Ecto neural progenitor cell (in vitro differentiated cells): ENCODE measurements at regions not wholly inside any gene's neighbourhood (a gene's known extent, or its start where the extent isn't known, plus 50 kb on each side); places are given as distances from the start of the nearest gene placed in this dataset.

Experiments
- DNase-seq: peaks from one replicate; pipeline ENCODE4 v3.0.0-alpha.2; 2018; ENCODE audit warnings: low spot score

DNA sequence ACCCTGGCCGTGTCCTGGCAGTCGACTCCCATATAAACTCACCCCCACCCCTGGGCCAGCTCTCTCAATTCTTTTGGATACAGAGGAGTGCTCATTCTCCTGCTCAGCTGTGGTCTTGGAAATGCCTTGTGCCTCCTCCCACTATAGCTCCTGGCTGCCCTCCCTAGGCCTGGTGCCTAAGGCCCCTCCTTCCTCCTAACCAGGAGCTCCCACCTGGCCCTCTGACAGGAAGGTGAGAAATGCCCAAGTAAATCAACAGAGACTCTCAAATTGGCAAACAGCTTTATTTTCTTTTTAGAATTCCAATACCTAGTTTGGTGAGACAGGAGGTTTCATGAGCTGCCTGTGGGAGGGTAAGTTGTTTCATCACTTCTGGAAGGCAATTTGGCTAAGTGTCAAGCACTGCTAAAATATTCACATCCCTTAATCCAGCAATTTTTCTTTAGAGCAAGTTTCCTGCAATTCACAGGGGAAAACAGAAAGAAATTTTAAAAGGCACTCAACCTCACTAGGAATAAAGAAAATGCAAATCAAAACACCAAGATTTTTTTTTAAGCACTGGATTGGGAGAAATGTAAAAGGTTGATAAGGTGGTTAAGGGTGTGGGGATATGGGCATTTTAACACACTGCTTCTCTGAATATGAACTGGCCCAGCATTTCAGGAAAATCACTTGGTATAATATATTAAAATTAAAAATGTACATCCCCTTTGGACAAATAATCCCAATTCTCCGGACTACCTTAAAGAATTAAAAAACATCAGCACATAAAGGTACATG lies 209.7 kb upstream of the ARHGAP20 start:
- DNase-seq = no peak

- DNase-seq = no peak
These were observed 207.1 kb upstream of the ARHGAP20 start for GRCh38 chr11:110919241-110919922.

DNA sequence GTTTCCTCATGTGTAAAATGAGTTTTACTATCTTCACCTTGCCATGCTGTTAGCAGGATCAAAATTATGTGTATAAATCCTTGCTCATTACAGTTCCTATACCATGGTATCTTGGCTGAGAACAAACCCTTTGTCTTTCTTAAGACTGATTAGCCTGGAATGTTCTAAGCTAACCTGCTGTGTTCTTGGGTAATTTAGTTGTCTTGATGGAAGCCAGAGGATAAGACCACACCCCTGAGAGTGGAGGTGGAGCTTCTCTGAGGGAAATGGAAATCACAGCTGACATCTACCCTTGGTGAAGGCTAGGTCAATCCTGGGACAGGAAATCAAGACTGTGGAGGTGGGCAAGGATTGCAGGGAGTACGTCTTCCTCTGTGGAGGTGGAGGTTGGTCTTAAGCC lies 206.1 kb upstream of the ARHGAP20 start:
- no peak for DNase-seq

- no peak for DNase-seq
These were observed 200.2 kb upstream of the ARHGAP20 start for GRCh38 chr11:110912437-110912836.

- DNase-seq = no peak
These were observed 198.1 kb upstream of the ARHGAP20 start for GRCh38 chr11:110910384-110910783.

GRCh38 chr11:110909336-110909735 lies 197.1 kb upstream of the ARHGAP20 start:
- no peak for DNase-seq

GRCh38 chr11:110908401-110909105 lies 196.3 kb upstream of the ARHGAP20 start:
- no peak for DNase-seq

GRCh38 chr11:110907629-110908028 lies 195.4 kb upstream of the ARHGAP20 start:
- no peak for DNase-seq

GRCh38 chr11:110903830-110904229 lies 191.6 kb upstream of the ARHGAP20 start:
- no peak for DNase-seq

DNA sequence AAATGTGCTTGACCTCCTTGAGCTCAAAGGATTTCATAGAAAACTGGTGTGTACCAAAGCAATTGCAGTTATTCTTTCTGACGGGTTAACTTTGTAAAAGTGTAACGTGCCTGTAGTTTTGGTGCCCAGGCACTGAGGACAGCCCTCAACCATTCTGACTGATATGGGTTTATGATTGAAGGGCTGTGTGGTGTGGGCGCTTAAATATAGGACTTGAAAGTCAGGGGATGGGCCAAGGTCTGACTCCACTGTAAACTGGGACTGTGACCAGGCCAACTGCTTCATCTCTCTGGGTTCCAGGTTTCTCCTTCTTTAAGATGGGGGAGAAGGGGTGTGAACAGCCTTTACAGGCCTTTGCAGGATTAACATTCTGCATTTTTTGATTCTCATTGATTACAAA lies 191.1 kb upstream of the ARHGAP20 start:
- DNase-seq = no peak

DNA sequence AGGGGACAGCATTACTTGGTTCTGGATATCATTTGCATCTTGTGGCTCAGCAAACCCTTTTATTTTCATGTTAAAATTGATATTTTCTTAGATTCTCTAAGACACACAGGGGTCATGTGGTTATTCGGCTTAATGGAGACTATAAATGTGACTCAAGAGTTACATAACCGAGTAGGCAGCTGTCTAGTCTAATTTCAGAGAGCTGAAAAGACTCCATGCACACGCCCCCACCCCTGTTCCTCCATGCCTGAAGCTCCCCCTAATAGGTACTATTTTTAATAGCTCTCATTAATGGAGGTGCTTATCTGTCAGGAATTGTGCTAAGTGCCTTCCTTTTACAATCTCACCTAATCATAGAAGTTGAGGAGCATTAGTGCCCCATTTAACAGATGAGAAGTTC lies 189.2 kb upstream of the ARHGAP20 start:
- no peak for DNase-seq

GRCh38 chr11:110900426-110900825 lies 188.2 kb upstream of the ARHGAP20 start:
- no peak for DNase-seq

GRCh38 chr11:110897035-110897434 lies 184.8 kb upstream of the ARHGAP20 start:
- no peak for DNase-seq

GRCh38 chr11:110896358-110896757 lies 184.1 kb upstream of the ARHGAP20 start:
- no peak for DNase-seq

GRCh38 chr11:110894224-110894623 lies 182.0 kb upstream of the ARHGAP20 start:
- no peak for DNase-seq

- no peak for DNase-seq
These were observed 180.6 kb upstream of the ARHGAP20 start for GRCh38 chr11:110892741-110893285.

- DNase-seq = no peak
These were observed 179.2 kb upstream of the ARHGAP20 start for GRCh38 chr11:110891411-110891810.

- DNase-seq = no peak
These were observed 178.8 kb upstream of the ARHGAP20 start for GRCh38 chr11:110890995-110891394.

GRCh38 chr11:110886288-110886970 lies 174.2 kb upstream of the ARHGAP20 start:
- DNase-seq = no peak

DNA sequence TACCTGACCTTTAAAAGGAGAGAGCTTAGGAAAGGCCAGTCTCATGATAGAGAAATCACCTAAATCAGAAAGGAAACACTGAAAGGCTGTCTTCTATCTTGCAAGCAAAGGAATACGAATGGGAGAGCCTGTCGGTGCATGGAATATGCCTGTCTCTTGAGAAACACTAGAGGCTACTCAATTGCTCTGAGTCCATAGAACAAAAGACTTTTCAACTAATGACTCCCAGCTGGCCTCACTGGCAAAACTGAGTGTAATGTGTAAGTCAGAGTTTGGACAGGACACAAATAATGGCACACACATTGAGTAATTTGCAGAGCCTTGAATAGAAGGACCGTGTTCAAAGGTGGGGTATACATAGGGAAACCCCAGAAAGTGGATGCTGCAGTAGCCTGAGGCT lies 171.0 kb upstream of the ARHGAP20 start:
- DNase-seq = no peak

DNA sequence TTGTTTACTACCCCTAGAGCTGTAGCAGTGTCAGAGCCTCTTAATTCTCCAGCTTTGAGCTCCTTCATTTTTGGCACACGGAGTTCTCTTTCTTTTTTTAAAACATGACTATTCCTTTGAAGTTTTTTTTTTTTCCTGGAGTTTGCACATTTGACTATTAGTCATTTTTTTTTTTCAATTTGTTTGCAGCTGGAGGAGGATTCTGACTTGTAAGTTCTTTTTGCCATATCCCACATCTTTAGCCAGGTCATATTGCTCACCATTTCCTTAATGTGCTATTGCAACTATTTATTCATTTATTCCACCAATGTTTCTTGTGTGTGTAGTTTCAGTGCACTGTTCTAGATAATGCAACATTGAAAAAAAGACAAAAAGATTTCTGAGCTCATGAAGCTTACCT lies 166.3 kb upstream of the ARHGAP20 start:
- DNase-seq = no peak

DNA sequence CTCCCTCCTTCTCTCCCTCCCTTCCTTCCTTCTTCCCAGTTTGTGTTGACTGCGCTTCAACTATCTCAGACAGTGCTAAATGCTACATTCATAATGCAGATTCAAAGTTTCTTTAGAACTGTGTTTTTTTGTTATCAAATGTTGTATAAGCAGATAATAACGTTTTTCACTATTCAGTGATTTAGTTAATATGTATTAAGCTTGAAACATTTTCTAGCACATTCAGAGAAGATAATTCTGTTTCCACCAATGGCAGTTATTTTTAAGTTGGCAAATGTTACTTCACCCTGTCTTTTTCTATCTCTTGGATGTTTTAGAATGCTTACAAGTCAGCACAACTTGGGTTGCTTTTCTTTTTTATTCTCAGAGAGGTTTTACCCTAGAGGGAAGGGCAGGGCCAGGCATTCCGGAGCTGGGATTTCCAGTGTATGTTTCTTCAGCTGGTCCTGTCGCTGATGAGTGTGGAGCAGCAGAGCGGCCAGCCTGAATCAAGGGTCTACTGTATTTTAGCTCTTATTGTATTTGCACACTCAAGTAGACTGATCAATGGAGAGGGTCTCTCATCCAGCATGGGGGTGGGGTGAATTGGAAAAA lies 162.3 kb upstream of the ARHGAP20 start:
- DNase-seq = no peak
